MM.1S (cell line): ENCODE measurements at regions not wholly inside any gene's neighbourhood (a gene's known extent, or its start where the extent isn't known, plus 50 kb on each side); places are given as distances from the start of the nearest gene placed in this dataset.

ENCODE experiments used
- DNase-seq: peaks from one replicate; pipeline ENCODE4 v3.0.0-alpha.2; 2015
- H2AFZ ChIP-seq: fragments of 300-600 bp; sonication (generic); 2 replicates; pipeline ENCODE4 v1.6.0; 2016; ENCODE audit warnings: antibody characterized with exemption, low read length
- H3F3A ChIP-seq: fragments of 300-600 bp; sonication (generic); 2 replicates; pipeline ENCODE4 v1.6.1; 2016; ENCODE audit warnings: mild to moderate bottlenecking, antibody characterized with exemption, low read length, moderate library complexity, mixed read lengths; ENCODE audit not compliant: insufficient read depth
- H3K27ac ChIP-seq: fragments of 300-600 bp; sonication (generic); 2 replicates; pipeline ENCODE4 v1.5.1; 2016; ENCODE audit warnings: mild to moderate bottlenecking, low read length
- H3K27me3 ChIP-seq: fragments of 300-600 bp; sonication (generic); replicated peaks from 2 replicates; pipeline ENCODE4 v1.6.0; 2016; ENCODE audit warnings: low read length; ENCODE audit not compliant: insufficient read depth
- H3K36me3 ChIP-seq: fragments of 300-600 bp; sonication (generic); replicated peaks from 2 replicates; pipeline ENCODE4 v1.6.1; 2016; ENCODE audit warnings: mild to moderate bottlenecking, low read length, mixed read lengths; ENCODE audit not compliant: insufficient read depth
- H3K4me1 ChIP-seq: fragments of 300-600 bp; sonication (generic); 2 replicates; pipeline ENCODE4 v1.6.1; 2016; ENCODE audit warnings: low read length, mixed read lengths
- H3K4me2 ChIP-seq: fragments of 300-600 bp; sonication (generic); 2 replicates; pipeline ENCODE4 v1.6.0; 2016; ENCODE audit warnings: low read depth, low read length
- H3K4me3 ChIP-seq: fragments of 300-600 bp; sonication (generic); 2 replicates; pipeline ENCODE4 v1.5.1; 2016; ENCODE audit warnings: low read length, mixed read lengths
- H3K79me2 ChIP-seq: fragments of 300-600 bp; sonication (generic); 2 replicates; pipeline ENCODE4 v1.6.1; 2016; ENCODE audit warnings: mixed run types, low read length, mixed read lengths
- H3K9ac ChIP-seq: fragments of 300-600 bp; sonication (generic); 2 replicates; pipeline ENCODE4 v1.6.1; 2016; ENCODE audit warnings: low read length, mixed read lengths
- H3K9me2 ChIP-seq: fragments of 300-600 bp; sonication (generic); replicated peaks from 2 replicates; pipeline ENCODE4 v1.6.1; 2016; ENCODE audit warnings: mild to moderate bottlenecking, low read length, mixed read lengths; ENCODE audit not compliant: insufficient read depth
- H3K9me3 ChIP-seq: fragments of 300-600 bp; sonication (generic); replicated peaks from 2 replicates; pipeline ENCODE4 v1.6.1; 2016; ENCODE audit warnings: mild to moderate bottlenecking, low read length, mixed read lengths; ENCODE audit not compliant: insufficient read depth
- H4K20me1 ChIP-seq: fragments of 300-600 bp; sonication (generic); 2 replicates; pipeline ENCODE4 v1.6.1; 2016; ENCODE audit warnings: mild to moderate bottlenecking, low read length, moderate library complexity, mixed read lengths; ENCODE audit not compliant: insufficient read depth
- CTCF ChIP-seq: fragments of 300-600 bp; sonication (generic); IDR thresholded peaks from 2 replicates; pipeline ENCODE4 v1.5.1; 2016; ENCODE audit warnings: antibody characterized with exemption, low read length, mixed read lengths
- EZH2 ChIP-seq: fragments of 300-600 bp; sonication (generic); optimal IDR thresholded peaks from 2 replicates; pipeline ENCODE3; 2017; ENCODE audit warnings: low read depth, mild to moderate bottlenecking, antibody characterized with exemption, low read length, mixed read lengths
- EZH2phosphoT487 ChIP-seq: fragments of 300-600 bp; sonication (generic); IDR thresholded peaks from 2 replicates; pipeline ENCODE4 v1.6.1; 2018; ENCODE audit warnings: antibody characterized with exemption, low read length

DNA sequence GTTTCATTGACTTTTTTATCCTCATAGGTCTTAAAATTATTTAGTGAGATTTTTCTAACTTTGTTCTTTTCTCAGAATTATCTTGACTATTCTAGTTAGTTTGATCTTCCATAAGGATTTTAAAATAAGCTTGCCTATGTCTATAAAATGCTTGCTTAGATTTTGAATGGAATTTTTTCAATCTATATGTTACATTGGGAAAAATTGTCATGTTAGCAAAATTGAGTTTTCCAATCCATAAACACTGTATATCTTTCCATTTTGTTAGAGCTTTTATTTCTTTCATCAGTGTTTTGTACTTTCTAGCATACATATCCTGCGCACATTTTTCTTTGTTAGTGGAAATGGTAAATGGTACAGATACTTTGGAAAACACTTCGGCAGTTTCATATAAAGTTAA, 312.9 kb downstream of the PDHA2 start:
- no peaks in the 10 kb centered on the region for H3K36me3 ChIP-seq
- no peak overlapping the region for H3K4me3 ChIP-seq
- no peaks in the 10 kb centered on the region for H3K9me2 ChIP-seq
- no peak overlapping the region for H3K4me2 ChIP-seq
- H2AFZ ChIP-seq: no peak overlapping the region
- TF ChIP-seq EZH2 (no peak), EZH2phosphoT487 (no peak), CTCF (no peak)
- no peaks in the 10 kb centered on the region for H3K27me3 ChIP-seq
- no peaks in the 10 kb centered on the region for H3F3A ChIP-seq
- no peak for DNase-seq
- H3K9me3 ChIP-seq: no peaks in the 10 kb centered on the region
- no peaks in the 10 kb centered on the region for H4K20me1 ChIP-seq
- H3K79me2 ChIP-seq: no peaks in the 10 kb centered on the region
- H3K4me1 ChIP-seq: no peaks in the 10 kb centered on the region
- no peak overlapping the region for H3K9ac ChIP-seq
- H3K27ac ChIP-seq: no peak overlapping the region

DNA sequence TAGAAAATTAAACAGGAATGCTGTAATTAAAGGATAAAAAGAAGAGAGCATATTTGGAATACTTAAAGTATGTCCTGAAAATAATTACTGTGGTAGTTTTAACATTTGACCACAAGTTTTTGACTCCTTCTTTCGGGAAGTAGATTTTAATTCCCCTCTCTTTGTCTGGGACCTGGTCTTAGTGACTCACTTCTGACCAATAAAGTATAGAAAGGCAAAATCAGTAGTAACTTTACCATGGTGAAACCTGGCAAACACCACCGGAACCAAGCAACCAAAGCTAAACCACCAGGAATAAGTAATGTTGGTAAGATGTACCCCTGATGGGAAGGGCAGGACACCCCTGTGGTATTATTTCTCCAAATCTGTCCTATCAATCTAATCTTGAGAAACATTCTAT, 314.8 kb downstream of the PDHA2 start:
- no peaks in the 10 kb centered on the region for H3K27me3 ChIP-seq
- no peak for TF ChIP-seq EZH2phosphoT487
- no peak for TF ChIP-seq CTCF
- no peak for TF ChIP-seq EZH2
- no peak overlapping the region for H3K4me3 ChIP-seq
- no peaks in the 10 kb centered on the region for H3K9me3 ChIP-seq
- no peak overlapping the region for H3K9ac ChIP-seq
- H2AFZ ChIP-seq: no peak overlapping the region
- H3K27ac ChIP-seq: no peak overlapping the region
- no peaks in the 10 kb centered on the region for H3K36me3 ChIP-seq
- no peak overlapping the region for H3K4me2 ChIP-seq
- H3K79me2 ChIP-seq: no peaks in the 10 kb centered on the region
- no peaks in the 10 kb centered on the region for H4K20me1 ChIP-seq
- H3F3A ChIP-seq: no peaks in the 10 kb centered on the region
- no peak for DNase-seq
- no peaks in the 10 kb centered on the region for H3K4me1 ChIP-seq
- no peaks in the 10 kb centered on the region for H3K9me2 ChIP-seq

DNA sequence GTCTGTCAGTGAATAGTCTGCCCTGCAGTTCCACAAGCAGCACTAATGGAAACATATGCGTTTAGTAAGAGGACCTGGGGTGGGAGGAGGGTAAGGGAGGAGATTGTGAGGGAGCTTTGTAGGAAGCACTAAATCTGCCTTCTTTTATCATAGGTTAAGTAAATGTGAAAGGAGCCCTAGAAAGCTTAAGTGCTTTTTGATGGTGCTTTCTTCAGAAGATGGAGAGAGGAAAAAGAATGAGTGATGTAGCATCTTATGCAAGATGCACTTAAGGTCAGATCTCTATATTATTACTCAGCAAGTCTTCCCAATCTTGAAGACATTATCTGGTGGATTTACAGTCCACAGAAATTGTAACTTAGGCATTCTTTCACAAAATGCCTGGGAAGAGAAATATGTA, 322.7 kb downstream of the PDHA2 start:
- Histone ChIP-seq H3K4me2 (no peak overlapping the region), H3K9me2 (no peaks in the 10 kb centered on the region), H4K20me1 (no peaks in the 10 kb centered on the region), H3K79me2 (no peaks in the 10 kb centered on the region), H3K9me3 (no peaks in the 10 kb centered on the region), H3F3A (no peaks in the 10 kb centered on the region), H3K4me3 (no peak overlapping the region), H3K36me3 (no peaks in the 10 kb centered on the region), H2AFZ (no peak overlapping the region), H3K4me1 (no peaks in the 10 kb centered on the region), H3K9ac (no peak overlapping the region), H3K27ac (no peak overlapping the region), H3K27me3 (no peaks in the 10 kb centered on the region)
- DNase-seq: no peak
- TF ChIP-seq EZH2 (no peak), EZH2phosphoT487 (no peak), CTCF (no peak)
